Pulmonary artery endothelial cell (primary cell): ENCODE measurements at regions not wholly inside any gene's neighbourhood (a gene's known extent, or its start where the extent isn't known, plus 50 kb on each side); places are given as distances from the start of the nearest gene placed in this dataset.
"Not testable (repeated sequence)": the region's sequence is repeated elsewhere in the genome, so short reads cannot be mapped to it uniquely, and the experiment has no call there.

ENCODE experiments used
- DNase-seq: peaks from one replicate; pipeline ENCODE4 v3.0.0-alpha.2; 2011; ENCODE audit warnings: low read depth, low spot score

DNA sequence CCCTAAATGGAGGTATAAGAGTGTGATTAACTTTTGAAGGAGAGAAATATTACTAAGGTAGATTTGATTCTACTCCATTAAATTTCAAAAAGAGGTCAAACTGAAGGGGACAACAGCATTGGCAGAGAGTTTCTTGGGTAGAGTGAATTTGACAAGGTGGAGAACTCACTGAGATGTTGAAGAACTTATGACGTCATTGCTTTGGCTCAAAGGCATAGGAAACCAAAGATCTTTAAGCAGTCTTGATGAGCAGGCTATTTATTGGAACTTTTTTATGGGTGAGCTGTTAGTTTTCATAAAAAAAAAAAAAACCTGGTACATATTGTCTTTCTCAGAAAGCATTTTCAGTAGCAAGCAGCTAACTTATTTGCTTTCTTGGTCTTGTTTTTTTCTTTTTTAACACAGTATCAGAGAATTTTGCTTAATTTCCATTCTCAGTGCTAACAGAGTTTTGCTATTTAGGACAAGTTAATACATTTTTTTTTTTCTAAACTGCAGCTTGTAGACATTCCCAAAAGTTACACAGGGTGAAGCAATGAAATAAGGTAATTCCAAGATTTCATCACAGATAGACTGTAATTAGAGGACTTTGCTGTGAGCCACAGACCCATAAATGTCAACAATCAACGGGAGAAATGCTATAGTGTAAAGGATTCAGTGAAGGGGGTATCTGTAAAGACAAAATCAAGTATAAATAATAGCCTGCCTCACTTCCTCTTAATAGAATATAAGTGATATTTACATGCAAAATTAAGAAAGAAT lies 412.2 kb upstream of the KLHL1 start:
- DNase-seq, result no peak

DNA sequence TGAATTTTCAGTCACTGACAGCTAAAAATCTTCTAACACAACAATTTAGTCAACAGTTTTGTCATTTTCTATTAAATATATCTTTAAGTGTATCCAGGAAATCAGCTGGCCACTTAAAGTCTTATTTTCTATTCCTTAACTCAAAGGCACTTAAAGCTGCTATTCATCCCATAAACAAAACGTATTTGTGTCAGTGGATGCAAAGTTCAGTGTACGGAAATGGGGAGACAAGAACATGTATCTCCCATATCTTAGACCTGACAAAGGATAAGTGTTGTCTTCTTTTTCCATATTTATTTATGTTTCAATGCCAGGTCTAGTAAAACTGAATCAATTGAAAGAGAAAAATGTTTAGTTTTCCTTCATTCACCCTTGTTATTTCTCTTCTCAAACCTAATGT lies 409.8 kb upstream of the KLHL1 start:
- DNase-seq, result no peak

DNA sequence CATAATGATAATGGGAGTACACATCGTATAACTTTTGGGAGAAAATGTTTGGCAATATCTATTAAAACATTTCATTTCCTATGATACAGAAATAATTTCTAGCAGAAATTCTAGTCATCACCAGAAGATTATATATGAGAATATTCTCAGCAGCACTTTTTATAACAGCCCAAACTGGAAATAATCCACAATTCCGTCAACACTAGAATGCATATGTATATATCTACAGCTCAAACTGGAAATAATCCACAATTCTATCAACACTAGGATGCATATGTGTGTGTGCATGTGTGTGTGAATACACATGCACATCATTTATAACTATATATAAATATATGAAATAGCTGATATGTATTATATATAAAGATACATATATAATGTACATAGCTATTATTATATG lies 408.0 kb upstream of the KLHL1 start:
- DNase-seq, result no peak

DNA sequence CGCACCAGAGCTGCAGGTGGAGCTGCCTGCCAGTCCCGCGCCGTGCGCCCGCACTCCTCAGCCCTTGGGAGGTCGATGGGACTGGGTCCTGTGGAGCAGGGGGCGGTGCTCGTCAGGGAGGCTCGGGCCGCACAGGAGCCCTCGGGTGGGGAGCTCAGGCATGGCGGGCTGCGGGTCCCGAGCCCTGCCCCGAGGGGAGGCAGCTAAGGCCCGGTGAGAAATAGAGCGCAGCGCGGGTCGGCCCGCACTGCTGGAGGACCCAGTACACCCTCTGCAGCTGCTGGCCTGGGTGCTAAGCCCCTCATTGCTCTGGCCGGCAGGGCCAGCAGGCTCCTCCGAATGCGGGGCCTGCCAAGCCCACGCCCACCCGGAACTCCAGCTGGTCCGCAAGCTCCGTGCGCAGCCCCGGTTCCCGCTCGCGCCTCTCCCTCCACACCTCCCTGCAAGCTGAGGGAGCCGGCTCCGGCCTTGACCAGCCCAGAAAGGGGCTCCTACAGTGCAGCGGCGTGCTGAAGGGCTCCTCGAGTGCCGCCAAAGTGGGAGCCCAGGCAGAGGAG lies 403.7 kb upstream of the KLHL1 start:
- not testable (repeated sequence) for DNase-seq

DNA sequence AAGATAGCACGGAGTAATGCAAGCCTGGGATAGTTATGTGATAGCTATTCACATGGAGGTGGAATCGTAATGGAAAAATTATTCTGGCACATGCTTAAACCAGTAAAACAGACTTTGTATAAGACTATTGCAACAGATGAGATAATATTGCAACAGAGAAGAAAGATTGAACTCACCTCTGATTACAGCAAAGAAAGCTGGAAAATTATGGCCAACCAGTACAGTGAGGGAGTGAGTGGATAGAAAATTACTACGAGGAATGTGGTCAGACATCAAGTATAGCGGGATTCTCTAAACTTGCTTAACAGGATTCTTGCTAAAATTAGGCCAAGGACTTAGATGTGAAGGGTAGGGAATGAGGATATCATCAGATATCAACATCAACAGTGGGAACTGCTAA lies 397.6 kb upstream of the KLHL1 start:
- no peak for DNase-seq

DNA sequence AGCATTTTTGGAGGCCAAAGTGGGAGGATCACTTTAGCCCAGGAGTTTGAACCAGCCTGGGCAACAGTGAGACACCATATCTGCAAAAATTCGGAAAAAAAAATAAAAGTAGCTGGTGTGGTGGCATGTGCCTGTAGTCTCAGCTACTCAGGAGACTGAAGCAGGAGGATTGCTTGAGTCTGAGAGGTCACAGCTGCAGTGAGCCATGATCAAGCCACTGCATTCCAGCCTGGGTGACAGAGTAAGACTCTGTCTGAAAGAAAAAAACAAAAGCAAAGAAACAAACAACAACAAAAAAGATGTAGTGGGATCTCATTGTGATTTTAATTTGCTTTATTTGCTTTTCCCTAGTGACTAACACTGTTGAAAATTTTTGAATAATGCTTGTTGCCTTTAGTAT lies 394.7 kb upstream of the KLHL1 start:
- DNase-seq, result no peak

DNA sequence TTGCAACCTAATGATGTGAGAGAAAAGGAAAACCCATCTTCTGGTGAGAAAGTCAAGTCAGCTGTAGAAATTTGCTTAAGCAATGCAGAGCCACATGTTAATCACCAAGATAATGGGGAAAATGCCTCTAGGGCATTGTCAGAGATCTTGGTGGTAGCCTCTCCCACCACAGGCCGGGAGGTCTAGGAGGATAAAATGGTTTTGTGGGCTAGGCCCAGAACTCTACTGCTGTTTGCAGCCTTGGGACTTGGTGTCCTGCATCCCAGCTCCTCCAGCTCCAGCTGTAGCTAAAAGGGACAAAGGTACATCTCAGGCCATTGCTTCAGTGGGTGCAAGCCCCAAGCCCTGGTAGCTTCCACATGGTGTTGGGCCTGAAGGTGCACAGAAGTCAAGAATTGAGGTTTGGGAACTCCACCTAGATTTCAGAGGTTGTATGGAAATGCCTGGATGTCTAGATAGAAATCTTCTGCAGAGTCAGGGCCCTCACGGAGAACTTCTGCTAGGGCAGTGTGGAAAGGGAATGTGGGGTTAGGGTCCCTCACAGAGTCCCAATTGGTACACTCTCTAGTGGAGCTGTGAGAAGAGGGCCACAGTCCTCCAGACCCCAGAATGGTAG lies 382.2 kb upstream of the KLHL1 start:
- no peak for DNase-seq

DNA sequence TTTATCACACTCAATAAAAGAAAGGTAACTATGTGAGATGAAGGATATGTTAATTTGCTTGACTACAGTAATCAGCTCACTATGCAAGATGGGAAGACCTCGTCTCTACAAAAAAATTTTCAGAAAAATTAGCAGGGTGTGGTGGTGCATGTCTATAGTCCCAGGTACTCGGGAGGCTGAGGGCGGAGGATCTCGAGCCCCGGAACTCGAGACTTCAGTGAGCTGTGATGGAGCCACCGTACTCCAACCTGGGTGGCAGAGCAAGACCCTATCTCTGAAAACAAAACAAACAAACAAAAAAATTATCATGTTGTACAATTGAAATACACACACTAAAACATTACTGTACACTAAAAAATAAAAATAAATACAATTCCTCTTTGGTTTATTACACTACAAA lies 376.7 kb upstream of the KLHL1 start:
- no peak for DNase-seq

DNA sequence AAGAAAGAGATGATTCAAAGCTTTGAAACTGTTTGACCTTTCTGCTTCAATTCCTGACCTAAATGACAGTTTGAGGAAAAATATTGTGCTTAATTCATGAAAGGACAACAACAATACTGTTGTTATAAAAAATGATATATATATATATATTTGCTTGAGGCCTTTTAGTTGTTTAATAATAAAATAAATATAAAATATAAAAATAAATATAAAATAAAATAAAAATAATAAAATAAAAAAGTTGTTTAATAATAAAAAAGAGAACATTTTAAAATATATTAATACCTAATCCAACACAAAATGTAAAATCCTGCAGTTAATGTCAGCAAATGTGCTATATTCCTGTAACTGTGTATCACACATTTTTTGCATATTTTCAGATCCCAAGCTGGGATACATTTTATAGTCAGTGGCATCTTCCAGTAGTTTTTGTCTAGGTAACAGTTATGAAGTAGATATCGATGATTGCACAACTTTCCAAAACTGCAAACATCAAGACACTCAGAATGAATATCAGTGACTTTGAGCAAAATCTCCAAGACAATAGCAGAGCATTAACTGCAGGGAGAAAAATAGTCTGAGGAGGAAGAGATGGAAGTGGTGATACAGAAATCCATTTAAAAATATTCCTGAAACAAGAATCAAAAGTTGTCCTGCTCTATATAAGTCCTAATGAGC lies 375.5 kb upstream of the KLHL1 start:
- DNase-seq, result no peak

DNA sequence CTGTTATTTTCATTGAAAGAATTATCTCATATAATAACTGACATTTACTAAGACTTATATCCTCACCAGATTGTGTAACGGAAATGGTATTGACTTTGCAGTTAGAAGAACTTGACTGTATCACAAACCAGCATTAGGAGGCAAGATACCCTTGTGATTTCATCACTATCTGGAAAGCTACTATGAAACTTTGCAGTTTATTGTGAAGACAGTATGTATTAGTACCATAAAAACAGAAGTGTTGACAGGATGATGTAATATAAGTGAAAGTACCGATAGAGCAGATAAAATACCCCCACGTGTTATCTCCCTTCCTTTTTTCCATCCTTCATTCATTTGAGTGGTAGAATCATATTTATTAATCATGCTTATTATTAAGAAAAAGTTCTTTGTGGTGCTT lies 365.7 kb upstream of the KLHL1 start:
- no peak for DNase-seq

DNA sequence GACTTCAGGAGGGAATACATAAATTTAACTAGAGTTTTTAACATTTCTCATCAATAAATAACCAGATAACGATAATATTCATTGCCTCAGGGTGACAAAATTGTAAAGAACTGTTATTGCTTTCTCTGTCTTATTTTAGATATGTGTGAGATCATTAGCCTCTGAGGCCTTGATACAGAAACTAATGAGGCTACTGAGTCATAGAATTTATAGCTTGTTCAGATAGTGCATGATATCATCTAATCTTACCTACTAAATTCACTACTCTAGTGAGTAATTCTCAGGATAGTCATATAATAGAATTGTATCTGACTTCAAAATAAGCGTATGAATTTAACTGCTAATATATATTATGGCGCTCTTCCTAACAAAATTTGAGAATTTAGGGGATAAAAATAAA lies 360.8 kb upstream of the KLHL1 start:
- DNase-seq, result no peak

DNA sequence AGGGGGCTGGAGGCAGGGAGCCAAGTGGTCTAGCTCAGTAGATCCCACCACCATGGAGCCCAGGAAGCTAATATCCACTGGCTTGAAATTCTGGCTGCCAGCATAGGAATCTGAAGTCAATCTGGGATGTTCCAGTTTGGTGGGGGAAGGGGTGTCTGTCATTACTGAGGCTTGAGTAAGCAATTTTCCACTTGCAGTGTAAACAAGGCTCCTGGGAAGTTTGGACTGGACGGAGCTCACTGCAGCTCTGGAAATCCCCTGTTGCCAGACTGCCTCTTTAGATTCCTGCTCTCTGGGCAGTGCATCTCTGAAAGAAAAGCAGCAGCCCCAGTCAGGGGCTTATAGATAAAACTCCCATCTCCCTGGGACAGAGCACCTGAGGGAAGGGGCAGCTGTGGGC lies 349.2 kb upstream of the KLHL1 start:
- no peak for DNase-seq

DNA sequence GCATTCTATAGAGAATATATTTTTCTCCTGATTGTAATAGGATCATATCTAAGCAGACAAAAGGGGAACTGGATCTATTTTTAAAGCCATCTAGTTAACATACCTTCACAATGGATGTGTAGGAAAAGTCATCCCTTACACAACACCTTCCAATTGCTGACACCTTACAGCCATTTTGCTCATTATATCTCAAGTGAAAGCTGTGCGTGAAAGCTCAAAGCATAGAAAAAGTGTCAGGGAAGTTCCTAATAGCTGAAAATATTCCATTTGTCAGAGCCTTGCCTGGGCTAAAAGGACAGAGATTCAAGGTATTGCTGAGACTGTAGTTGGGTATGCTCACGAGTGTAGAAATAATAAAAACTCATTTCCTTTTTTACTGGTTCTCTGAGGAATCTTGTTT lies 340.6 kb upstream of the KLHL1 start:
- DNase-seq, result no peak

DNA sequence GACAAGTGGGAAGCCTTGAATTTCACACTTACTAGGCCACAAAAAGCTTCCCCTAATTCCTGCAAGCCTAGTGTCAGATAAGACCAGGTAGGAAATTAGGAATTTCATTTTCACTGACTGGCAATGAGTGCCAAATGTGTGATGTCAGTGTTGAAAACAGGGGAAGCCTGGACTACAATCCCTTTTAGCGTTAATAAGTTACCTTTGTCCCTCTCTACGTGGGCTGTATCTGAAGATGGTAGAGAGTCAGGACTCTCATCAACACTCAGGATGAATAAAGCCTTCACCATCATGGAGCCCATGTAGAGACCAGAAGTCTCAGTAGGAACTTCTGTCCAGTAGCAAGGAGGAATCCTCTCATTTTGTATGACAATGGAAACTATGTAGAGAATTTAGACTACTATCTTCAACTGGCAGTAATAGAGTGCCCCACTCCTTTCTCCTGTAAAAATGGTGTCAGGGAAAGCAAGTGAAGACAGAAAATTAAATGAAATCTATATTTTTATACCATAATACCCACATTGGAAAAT lies 324.1 kb upstream of the KLHL1 start:
- DNase-seq, result no peak

DNA sequence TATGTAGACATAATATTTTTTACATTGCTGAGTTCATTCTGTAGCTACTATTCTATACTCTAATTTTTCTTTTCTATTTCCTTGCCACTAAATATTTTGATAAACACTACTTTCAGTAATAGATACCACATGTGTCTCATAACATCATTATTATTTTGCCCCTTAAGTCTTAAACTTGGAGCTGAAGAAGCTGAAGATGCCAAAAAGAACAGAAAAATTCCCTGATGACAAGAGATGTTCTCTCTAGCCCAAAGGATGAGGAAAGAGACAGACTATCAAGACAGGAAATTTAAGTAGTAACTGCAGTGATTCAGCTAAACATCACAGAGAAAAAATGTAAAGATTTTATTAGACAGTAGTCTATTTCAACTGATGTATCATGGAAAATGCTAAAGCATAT lies 322.0 kb upstream of the KLHL1 start:
- no peak for DNase-seq

DNA sequence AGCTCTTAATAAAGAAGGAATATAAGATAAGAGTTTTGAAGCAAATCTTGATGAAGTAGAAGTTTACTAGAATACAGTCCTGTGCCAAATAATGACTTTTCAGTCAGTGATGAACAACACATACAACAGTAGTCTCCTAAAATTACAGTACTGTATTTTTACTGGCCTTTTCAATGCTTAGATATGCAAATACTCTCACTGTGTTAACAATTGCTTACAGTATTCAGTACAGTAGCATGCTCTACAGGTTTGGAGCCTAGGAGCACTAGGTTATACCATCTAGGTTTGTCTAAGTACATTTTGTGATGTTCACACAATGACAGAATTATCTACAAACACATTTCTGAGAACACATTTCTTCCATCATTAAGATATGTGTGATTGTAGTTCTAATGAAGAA lies 316.7 kb upstream of the KLHL1 start:
- no peak for DNase-seq

DNA sequence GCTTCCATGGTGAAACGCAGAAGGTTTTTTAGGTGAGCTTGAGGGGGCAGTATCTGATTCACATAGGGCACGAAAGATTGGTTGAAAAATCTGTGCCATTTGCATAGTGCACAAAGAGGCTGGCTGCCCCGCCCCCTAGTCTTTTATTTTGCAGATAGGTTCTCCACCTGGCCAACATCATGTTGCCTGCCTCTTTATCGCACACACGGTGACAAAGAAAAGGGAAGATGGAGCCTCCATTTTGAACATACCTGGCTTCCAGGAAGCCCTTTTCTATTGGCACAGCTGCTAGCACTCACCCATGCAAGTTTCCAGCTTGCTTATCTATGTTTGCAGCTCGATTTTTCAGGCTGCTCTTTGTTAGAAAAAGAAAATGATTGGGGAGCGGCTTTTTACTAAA lies 316.2 kb upstream of the KLHL1 start:
- DNase-seq, result no peak

DNA sequence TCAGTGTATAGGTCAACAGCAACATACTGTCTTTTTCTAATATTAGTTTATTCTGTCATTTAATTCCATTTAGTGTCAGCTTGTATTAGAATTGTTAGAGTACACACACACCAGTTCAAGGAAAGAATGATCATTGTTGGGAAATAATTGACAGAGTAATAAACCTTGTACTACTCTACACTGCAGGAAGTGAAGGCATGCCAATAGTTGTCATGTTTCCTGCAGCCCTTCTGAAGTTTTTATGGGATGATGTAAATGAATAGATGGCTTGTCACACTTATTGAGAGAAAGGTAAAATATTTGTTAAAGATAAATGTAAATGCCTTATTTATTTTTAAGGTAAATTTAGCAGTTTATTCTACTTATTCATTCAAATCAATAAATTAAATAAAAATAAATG lies 306.9 kb upstream of the KLHL1 start:
- DNase-seq, result no peak

DNA sequence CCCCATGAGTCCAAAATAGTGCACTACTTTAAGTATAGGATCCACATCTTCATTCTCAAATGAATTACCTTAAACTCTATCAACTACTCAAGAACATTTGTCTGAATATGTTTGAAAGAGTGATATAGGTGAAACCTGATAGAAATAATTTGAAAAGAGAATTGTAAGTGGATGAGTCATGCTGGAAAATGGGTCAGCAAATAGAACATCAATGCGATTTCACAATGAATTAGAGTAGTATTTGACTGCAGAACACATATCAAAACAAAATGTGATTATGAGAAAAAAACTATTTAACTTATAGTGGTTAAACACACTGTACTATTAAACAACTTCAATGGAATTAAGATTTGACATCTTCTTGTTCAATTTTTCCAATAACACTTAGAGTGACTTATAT lies 300.6 kb upstream of the KLHL1 start:
- no peak for DNase-seq

DNA sequence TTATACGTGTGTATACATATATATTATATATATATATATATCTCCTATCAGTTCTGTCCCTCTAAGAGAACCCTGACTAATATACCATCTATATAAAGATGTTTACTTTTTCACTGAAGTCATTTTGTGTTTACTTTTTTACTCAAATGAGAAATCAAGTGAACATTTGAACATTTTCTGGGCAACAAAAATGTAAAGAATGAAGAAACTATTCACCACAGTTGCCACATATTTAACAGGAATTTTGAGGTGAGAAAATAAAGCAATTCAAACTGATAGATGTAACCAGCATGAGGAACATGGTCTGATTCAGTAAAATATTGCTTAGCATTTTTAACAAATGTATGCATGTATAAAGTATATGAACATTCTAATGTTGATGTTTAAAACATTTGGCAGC lies 299.2 kb upstream of the KLHL1 start:
- DNase-seq, result no peak

DNA sequence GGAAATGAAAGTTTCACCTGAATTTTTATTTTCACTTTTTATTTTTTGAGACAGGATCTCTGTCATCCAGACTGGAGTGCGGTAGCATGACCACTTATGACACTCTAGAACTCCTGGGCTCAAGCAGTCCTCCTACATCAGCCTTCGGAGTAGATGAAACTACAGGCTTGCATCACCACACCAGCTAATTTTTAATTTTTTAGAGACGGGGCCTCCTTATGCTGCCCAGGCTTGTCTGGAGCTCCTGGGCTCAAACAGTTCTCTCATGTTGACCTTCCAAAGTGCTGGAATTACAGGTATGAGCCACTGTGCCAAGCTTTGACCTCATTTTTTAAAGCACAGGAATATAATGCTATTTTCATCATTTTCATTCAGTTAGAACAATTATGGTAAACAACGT lies 297.0 kb upstream of the KLHL1 start:
- no peak for DNase-seq

DNA sequence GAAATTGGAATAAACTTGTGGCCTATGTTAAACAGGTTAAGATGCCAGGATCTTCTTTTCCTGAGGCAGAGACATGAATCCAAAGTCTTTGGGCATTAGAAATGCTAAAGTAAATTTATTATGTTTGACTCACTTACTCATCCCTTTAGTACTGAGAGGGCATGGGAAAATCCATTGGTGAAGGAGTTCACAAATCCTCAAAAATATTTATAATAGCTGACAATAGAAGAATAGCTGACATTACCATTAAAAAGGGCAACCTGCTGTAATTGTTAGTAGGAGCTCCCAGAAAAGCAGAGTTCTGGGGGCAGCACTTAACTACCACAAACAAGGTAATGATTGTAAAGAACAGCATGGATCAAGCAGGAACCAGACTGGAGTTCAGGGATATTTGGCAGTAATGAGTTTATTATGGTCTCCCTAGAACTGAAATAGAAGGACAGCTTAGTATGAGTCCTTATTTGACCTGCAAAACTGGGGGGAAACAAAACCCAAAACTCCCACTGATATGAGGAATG lies 285.8 kb upstream of the KLHL1 start:
- DNase-seq, result no peak
